HG03558 (cell line): ENCODE measurements at regions not wholly inside any gene's neighbourhood (a gene's known extent, or its start where the extent isn't known, plus 50 kb on each side); places are given as distances from the start of the nearest gene placed in this dataset.

Source experiments
- ATAC-seq: cut with Tn5 transposase; IDR thresholded peaks from one replicate; pipeline ENCODE4 v1.9.1; 2021; ENCODE audit warnings: moderate number of reproducible peaks; ENCODE audit not compliant: unreplicated experiment; ENCODE audit errors: extremely low read depth

DNA sequence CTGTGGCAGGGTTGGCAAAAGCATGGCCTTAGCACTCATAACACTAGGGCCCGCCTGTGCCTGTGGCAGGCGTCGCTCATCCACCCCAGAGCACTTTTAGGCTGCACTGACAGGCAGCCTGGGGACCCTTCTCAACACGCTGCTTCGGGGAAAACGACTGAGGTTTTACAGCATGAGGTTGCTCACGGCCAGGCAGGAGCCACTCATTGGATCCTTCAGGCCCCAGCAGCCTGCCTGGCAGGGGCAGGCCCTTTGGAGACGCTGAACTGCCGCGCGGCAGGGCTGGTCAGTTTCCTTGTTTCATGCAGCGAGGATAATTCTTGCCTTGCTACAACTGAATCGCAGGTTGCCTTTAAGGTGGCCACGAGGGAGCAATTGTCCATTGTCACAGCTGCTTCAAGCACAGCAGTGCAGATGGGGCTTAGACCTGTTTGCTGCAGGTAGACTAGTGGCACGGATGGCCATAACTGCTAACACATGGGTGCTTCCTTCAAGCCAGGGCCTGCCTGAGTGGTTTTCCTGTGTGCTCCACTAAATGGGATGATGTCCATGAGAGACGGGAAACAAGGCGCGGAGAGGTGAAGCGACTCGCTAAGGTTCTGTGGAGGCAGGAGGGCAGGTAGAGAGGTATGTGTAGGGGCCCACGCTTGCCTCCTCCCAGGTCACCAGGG is 49.9 kb upstream of the HS6ST1 start:
- ATAC-seq: no peak

DNA sequence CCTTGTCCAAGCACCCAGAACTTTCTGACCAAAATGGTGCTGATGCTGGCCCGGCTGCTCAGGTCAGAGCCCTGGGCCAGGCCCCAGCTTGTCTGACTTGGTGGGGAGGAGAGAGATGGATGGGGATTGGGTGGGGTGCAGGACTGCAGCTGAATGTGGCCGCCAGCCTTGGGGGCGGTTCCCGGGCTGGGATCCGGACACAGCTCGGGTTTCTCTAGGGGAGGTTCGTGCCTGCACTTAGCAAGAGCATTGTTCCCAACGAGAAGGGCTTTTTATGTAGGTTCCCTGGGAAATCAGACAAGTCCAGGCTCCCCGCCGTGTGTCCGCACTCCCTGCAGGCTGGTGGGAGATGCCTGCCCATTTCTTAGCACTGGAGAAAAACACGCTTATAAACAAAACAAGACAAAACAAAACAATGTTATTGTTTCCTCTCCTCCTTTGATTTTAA is 50.5 kb upstream of the HS6ST1 start:
- ATAC-seq: no peak

DNA sequence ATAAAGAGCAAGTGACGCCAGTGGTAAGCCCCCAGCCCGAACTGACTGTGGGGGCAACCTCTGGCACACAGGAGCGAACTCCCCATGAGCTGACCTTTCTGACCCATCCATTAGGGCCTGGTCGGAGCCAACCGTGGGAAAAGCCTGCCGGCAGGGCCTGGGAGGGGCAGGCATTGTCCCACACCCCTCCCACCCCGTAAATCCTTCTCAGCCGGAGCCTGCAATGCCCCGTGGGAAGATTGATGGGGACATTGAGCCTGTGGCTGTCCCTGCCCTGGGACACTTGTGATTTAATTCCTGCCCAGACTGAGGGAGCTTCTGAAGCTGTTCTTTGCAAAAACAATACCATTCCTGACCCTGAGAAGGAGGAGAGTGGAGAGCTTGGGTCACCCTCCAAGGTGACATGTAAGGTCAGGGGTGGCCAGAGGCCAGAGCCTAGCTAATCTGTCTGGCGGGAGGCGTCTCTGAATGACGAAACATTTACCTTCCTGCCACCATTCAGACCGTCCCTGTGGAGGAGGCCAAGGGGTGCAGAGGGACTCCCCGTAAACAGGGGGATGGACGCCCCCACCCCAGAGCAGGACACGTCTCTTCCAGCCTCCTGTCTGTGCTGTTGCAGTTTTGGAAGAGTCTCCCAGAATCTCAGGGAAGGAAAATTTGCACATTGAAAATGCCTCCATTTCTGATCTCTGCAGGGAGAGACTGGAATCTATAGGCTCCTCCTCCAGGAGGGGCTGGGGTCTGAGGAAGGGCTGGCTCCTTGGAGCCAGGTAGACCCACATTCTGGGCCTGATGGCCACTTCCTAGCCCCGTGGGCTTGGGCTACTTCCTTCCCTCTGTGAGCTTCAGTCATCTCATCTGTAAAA is 51.2 kb upstream of the HS6ST1 start:
- ATAC-seq: no peak

DNA sequence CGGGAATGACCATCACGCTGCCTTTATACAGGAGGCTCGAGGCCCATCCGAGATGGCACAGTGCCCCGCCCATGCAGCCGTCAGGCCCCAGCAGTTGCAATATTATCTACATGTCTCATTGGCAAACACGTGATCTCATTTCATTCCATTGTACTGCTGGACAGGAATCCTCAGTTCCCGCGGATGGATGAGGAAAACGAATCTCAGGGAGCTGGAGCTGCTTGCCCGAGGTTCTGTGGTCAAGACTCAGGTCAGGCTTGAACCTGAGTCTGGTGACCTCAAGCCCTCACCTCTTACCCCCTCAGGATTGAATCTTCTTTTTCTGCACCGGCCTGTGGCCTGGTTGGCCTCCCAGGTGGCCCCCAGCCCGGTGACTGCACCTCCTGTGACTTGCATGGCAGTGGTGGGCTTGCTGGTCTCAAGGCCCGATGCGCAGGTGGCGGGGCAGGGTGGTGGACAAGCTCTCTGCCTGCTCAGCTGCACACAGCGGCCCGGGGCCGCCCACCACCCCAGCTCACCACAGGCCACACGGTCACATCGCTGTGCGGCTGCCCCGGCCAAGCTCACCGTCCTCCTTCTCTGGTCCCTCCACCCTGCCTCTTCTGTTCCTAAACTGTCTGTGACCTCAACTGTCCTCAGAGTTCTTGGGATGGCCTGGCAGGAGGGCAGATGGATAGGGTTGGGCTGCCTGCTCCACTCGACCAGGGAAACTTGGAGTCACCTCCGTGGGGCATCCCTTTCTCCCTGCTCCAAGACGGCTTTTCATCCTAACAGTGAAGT is 52.0 kb upstream of the HS6ST1 start:
- ATAC-seq: no peak

DNA sequence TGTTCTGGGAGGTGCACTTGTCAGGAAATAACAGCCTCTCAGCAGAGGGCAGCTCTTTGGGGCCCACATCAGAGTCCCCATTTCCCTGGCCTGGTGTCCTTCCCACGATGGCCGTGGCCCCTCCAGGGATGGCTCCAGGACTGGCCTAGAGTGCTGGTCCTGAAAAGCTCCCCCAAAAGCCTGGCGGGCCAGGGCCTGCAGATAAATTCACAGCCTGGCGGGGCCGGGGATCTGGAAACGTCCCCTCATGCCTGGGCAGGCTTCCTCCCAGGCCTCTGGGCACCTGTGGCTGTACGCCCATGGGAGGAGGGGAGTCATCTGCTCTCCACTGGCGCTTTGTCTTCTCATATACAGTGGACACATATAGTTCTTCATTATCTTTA is 52.6 kb upstream of the HS6ST1 start:
- no peak for ATAC-seq

DNA sequence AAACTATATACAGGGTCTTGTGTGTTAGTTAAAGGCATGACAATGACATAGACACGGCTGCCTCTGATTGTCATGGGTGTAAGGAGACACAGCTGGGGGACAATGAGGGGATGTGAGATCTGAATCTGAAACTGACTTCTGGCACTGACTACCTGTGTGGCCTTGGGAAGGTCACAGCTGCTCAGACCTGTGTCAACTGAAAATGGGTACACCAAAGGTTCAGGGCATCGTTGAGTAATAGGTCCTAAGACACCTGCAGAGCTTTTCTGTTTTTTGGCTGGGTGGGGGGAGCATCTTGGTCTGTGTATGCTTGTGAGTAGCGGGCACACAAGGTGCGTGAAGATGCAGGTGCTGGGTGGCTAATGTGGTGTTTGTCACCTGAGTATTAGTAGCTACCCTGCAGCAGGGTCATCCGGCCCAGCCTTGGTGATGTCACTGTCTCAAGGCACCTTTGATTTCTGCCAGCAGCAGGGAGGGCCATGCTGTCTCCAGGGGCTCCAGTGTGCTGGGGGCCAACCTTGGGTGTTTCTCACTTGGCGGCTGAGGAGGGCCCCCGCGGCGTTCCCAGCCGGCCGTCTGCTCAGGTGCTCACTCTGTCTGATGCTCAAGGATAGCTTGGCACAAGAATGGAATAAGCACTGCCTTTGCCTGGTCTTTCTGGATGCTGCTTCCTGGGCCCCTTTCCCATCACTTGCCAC is 53.1 kb upstream of the HS6ST1 start:
- ATAC-seq: no peak

DNA sequence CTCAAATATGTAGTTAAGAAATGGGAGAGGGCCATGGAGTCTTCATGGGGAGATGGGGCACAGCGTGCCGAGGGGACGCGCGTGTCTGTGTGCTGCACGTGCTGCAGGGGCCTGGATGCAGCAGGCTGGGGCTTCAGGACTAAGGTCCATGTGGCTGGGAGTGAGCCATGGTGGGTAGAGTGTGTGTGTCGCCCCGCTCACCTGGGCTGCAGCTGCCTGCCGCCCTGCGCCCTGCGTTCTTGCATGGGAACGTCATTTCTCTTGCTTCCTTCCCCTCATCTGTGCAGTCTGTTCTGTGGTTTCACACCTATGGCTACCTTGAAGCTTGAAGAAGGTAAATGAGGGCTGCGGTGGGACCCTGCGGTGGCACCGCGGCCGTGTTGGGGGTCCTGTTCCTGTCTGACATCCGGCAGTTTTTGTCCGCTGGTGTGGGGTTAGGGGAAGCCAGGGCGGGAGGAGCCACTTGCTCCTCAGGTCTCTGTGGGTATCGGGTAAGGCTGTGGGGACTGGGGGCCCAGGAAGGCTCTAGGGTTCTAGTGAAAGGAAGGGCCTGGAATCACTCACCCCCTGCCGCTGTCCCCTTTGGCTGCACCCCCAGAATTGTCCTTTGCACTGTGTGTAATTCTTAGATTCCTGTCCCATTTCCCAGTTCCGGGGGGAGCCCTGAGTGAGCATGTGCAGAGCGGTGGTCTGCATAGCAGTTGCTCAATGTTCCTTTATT is 54.1 kb upstream of the HS6ST1 start:
- no peak for ATAC-seq

DNA sequence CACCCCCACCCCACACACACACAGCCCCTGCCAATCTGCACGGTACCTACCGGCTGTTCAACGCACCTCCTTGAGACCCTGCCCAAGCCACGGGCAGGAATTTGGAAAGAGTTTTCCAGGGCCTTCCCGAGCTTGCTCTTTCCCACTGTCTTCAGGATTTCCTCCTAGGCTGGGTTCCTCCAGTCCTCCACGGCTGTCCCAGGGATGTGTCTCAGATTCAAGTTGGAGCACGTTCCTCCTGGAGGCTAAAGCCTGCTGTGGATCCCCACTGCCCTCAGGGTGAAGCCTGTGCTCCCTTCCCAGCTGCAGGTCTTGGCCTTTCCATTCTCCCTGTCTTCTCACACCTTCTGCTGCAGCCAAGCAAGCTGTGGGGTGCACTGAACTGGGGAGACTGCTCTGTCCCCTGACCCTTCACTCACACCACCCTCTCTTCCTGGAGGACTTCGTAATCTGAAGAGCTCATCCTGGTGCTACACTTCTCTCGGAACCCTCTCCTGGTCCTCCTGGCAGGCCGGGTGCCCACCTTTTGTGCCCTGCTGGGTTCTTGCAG is 54.9 kb upstream of the HS6ST1 start:
- no peak for ATAC-seq

DNA sequence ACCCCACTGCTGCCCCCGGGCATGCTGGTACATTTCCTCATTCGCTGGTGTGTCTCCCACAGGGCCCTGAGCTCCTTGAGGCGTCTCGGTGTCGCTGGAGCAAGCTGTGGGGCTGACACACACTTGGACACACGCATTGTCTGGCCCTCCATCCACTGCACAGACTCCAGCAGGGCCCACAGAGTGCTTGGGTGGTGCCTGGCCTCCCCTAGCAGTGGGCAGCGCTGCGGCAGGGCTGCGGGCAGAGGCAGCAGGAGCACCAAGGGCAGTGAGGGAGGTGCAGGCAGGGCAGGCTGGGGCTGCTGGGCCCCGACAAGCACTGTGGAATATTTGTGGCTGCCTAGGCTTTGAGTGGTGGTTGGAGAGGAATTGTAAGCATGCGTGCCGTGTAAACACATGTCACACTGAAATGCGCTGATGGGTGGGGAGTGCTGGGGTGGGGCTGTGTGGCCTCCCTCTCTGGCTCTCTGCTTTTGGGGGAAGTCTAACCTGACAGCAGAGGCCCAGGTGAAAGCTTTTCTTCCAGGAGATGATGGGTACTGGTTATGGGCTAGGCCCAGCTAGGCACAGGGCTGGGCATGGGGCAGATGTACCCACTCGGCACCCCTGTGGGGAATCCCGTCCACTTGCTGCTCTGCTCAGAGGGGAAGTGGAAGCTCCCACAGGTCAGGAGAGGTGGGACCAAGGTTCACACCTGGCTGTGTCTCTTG is 55.5 kb upstream of the HS6ST1 start:
- no peak for ATAC-seq

DNA sequence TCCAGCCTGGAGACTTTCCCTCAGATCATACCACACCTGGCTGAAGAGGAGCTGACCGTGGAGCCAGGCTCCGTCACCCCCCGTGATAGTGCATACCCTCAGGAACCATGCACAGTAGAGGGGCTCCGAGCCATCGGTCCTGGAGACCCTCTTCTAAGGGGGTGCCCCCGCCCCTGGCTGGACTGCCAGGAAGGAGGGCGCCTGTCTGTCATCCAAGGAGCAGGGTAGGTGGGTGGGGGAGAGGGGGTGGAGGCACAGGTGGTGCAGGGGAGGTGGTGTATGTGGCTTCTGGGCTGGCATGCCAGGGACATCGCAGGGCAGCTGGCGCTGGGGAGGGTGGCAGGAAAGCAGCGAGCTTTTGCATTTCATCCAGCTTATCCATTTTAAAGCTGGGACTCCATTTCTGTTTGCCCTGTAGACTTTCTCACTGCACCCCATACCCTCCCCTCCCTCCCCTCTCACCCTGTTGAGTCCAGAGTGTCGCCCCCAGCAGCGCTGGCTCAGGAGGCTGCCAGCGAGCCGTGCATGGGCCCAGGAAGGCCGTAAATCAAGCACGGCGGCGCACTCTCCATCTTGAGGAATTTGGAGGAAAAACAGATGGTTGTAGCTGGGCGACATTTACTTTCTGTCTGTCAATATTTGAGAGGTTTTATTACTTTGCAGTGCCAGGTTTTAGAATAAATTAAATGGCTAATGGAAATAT is 56.2 kb upstream of the HS6ST1 start:
- no peak for ATAC-seq

DNA sequence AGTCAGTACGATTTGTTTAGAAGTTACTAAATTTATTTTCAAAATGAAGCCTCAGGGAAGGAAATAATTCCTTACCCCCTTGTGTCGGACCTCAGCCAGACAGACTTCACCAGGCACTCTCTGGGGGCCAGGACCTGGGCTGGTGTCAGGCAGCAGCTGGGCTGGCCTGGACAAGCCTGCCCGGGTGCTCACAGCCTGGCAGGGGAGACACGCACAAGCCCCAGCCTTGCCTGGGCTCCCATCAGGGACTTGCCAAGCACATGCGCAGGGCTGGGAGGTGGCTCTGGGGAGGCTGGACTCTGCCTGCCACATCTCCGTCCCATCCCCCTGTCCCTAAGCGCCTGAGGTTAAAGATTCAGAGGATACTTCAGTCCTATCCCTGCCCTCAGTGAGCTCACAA is 56.8 kb upstream of the HS6ST1 start:
- ATAC-seq: no peak

DNA sequence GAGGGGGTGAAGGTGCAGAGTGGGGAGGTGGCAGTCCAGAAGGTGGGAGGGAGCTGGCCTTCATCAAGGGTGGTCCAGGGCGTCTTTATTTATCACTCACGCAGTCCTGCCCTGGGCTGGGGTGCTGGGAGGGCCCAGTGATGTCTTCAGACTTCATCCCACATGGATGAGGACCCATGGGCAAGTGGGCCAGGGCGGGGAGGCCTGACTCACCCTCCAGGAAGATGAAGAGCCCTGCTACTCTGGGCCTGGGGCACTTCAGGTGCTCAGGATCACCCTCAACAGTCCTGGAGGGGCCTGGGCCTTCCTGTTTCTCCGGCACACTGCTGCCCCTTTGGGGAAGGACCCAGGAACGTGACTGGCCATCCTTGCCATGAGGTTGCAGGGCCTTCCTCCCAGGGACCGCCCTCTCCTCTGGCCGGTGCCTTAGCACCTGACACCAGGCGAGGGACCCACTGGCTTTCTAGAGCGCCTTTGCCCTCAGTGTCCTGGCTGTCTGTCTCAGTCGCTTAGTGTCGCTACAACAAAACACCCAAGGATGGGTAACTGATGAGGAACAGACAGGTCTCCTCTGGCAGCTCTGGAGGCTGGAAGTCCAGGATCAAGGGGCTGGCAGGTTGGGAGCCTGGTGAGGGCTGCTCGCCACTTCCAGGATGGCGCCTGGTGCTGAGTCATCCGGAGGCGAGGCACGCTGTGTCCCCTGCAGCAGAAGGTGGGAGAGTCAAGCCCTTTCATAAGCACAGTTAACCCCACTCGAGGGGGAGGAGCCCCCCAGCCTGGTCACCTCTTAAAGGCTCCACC is 57.8 kb upstream of the HS6ST1 start:
- no peak for ATAC-seq

DNA sequence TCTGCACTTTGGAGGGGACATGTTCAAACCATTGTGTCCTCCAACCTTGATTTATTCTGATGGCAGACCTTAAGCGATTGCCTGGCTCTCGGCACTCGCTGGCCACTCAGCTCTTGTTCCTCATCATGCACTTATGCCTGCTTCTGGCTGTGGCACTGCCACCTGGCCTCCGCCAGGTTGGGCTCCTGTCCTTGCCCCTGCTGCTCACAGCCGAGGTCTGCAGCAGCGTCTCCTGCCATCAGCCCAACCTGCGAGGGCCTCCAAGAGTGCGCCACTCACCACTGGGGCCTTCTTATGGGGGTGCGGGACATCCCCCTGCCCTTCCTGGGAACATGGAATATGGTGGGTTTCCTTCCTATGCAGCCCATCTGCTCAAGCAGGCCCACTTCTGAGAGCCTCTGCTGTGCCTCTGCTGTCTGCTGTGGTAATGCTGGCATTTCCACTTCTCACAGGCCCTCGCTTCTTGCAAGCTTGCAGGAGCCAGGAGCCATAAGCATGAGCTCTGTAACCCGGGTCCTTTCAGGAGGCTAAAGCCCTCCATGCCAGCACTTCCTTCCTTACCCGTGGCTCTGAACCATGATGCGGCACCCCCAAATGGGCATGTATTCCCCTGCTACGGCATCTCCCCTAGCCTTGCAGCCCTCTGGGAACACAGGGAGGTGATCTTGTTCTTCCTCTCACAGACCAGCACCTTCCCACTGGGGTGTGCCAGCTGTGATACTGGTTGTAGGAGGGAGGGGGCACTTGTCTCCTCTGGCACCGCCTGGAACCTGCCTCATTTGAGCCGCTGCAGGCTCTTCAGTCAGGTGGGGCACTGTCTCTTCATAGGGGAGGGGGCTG is 58.6 kb upstream of the HS6ST1 start:
- no peak for ATAC-seq

DNA sequence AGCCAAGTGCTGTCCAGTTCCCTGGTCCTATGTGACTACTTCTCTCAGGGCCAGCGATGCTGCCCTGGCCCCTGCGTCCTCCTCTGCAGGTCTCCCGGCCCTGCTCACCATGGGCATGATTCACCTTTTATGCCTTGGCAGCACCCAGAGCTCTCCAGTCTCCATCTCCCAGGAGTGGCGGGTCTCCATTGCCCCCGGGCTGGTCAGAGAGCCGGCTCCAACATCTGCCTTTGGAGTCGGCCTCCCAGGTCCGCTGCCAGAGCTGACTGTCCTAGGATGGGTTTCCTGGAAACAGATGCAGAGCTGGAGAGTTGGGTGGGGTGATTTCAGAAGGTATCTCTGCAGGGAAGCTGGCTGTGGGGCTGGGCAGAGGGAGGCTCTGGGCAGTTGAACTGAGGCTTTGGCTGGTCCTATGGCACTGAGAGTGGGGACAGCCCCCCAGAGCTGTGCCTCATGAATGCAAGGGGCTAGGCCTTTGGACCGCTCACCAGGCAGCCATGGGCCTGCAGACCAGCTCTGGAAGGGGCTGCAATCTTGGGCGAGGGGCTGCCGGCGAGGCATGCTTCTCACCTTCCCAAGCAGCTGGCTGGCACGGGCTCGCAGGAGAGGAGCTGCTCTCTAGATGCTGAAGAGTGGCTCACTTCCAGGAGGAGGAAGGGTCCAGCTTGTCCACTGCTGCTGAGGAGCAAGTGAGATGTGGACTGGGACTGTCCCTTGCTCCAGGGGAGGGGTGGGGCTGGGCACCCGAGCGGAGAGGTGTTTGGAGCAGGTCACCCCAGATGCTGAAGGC is 59.8 kb upstream of the HS6ST1 start:
- no peak for ATAC-seq

DNA sequence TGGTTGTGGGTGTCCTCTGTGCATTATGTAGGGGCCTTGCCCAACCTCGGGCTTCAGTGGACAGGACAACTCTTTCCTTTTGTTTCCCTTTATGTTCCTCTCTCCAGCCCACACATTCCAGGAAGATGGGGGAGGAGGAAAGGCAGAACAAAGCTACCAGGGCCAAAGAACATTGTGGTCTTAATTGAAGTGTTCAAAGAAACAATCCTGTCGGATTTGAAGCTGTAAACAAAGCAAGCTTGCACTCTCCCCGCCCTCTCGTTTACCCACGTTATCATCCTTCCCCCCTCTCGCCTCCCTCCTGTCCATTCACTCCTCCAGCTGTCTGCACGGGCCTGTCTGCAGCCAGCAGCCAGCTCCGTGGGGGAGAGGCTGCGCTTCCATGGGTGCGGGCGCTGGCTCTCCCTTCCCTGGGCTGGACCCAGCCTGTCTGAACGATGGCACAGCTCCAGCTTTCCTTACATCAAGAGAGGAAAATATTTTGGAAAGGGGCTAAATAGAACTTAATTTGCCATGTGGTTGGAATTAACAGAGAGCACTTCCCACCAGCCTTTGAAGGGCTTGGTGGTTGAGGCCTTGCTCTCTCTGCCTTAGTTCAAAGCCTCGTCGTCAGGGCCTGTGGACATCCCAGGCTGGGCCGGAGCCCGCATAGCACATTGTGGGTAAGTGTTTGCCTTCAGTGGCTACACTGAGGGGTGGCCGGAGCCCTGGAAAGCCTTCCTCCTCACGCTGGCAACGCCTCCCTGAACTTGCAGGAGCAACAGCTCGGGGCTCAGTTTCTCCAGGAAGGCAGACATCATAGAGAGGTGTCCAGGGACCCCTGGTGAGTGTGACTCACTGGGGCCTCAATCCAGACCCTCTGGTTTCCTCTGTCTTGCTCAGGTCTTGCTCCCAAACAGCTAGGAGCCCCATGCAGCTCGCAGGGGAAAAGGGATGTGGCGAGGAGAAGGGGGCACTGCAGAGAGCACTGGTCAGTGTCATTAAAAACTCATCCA is 60.6 kb upstream of the HS6ST1 start:
- no peak for ATAC-seq
